GM10248 (cell line): ENCODE measurements at regions not wholly inside any gene's neighbourhood (a gene's known extent, or its start where the extent isn't known, plus 50 kb on each side); places are given as distances from the start of the nearest gene placed in this dataset.

Experiments used
- CTCF ChIA-PET: fragments of 300-600 bp; sonication (Branson Sonifier 250); formaldehyde crosslinking; extraction: SDS; loops from one replicate; lab custom pipeline; 2021; ENCODE audit warnings: antibody characterized with exemption; lab: Yijun Ruan, JAX
- POLR2A ChIA-PET: fragments of 350-650 bp; sonication (Branson Sonifier 250); formaldehyde crosslinking; extraction: SDS; loops from one replicate; lab custom pipeline; 2020; ENCODE audit warnings: antibody characterized with exemption; lab: Yijun Ruan, JAX
- DNase-seq: peaks from one replicate; pipeline ENCODE4 v3.0.0; 2012; ENCODE audit errors: extremely low spot score
- TF ChIP-seq, protein P1 (sequence below): IDR thresholded peaks from 2 replicates; pipeline ENCODE4 v1.5.1; 2012; ENCODE audit warnings: mild to moderate bottlenecking, low read depth; ENCODE audit errors: extremely low read depth, missing control alignments, control extremely low read depth

DNA sequence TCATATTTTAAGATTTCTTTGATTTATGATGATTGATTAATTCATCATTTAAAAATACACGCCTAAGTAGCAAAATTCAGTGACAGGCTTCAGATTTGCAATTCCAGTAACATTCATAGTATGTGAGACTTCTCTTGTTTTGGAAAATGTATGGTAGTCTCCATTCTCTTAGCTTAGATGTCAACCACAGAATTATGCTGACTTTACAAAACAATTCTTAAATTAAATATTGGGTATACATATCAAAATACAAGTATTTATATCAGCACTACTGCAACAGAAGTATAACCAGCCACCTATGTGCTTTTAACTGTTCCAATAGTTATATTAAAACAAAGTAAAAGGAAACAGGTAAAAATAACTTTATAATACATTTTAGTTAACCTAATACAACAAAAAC lies 1328.6 kb upstream of the ADGRL2 start:
- no peak for DNase-seq
- ChIA-PET CTCF (interaction anchor here (1.3 kb wide), 1 partner anchor 34 kb away, joined by 3 read pairs; no protein-coding TSS in a partner anchor), POLR2A (no interaction called here)

DNA sequence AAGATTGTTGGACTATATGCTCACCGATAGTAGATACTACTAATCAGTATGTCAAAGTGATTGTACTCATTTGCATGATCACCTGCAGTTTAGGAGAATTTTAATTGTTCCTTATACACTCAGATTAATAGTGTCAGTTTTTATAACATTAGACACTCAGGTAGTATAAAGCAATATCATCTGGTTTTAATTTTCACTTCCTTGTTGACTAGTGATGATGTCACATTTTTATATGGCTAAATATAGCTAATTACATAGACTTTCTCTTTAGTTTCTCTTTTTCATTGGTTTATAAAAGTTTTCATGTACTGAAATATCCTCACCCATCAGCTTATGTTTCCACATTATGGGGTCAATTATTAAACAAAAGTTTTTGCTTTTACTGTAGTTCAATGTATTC lies 1332.4 kb upstream of the ADGRL2 start:
- TF ChIP-seq, protein P1, sequence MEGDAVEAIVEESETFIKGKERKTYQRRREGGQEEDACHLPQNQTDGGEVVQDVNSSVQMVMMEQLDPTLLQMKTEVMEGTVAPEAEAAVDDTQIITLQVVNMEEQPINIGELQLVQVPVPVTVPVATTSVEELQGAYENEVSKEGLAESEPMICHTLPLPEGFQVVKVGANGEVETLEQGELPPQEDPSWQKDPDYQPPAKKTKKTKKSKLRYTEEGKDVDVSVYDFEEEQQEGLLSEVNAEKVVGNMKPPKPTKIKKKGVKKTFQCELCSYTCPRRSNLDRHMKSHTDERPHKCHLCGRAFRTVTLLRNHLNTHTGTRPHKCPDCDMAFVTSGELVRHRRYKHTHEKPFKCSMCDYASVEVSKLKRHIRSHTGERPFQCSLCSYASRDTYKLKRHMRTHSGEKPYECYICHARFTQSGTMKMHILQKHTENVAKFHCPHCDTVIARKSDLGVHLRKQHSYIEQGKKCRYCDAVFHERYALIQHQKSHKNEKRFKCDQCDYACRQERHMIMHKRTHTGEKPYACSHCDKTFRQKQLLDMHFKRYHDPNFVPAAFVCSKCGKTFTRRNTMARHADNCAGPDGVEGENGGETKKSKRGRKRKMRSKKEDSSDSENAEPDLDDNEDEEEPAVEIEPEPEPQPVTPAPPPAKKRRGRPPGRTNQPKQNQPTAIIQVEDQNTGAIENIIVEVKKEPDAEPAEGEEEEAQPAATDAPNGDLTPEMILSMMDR: no peak
- ChIA-PET POLR2A (no interaction called here), CTCF (interaction anchor here (1.0 kb wide), 1 partner anchor 12 kb away, joined by 3 read pairs; no protein-coding TSS in a partner anchor)
- DNase-seq: no peak

More for the DNA sequence above, 1328.6 kb upstream of the ADGRL2 start:
- TF ChIP-seq, protein P1: no peak

DNA sequence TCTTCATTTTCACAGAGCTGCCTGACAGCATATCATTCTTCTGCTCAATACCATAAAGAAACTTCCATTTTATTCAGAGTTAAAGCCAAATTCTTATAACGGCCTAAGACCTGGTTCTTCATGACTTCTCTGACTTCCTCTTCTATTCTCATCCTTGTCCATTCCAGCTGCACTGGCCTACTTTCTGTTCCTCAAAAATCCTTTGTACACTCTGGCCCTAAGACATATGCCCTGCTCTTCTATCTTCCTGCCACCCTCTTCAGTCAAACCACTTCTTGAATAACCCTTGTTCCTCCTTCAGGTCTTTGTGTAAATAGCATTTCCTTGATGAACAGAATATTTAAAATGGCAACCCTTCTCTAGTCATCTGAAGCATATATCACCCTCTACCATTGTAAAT lies 1338.7 kb upstream of the ADGRL2 start:
- ChIA-PET CTCF (no interaction called here), POLR2A (no interaction called here)
- TF ChIP-seq, protein P1: no peak
- DNase-seq: no peak

DNA sequence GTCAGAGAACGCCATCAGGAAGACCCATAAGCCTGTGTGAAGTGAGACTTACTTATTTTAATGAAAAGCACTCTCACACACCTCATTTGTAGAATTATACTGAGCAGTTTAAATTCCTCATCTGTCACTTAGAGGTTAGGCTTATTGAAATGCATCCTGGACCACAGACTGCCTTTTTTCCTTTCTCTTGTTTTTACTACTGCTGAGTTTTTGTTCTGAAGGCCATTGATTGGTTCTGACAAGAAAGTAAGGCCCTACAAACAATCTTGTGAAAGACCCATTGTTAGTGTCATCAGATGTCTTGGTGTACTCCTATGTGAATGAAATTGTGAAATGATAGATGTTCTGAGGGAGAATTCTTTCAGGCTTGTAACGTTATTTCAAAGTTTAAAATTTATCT lies 1343.3 kb upstream of the ADGRL2 start:
- no peak for DNase-seq
- TF ChIP-seq, protein P1: no peak
- POLR2A ChIA-PET: no interaction called here
- CTCF ChIA-PET: no interaction called here

DNA sequence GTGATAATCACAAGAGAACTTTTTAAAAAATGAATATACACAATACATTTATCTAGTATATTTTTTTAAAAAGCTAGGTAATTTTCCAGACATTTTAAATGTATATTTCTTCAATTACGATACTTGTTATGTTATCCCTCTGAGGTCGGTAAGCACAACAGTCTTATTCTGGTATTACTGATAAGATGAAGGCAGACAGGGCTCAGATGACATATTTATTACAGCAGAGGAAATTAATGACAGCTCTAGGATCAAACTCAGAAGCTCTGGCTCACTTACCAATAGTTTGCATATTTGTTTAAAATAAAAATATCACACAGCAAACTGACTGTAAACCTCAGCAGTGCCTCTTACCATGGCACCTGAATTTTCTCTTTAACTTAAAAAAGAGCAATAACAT lies 1347.0 kb upstream of the ADGRL2 start:
- TF ChIP-seq, protein P1: no peak
- ChIA-PET CTCF (no interaction called here), POLR2A (no interaction called here)
- DNase-seq: no peak

DNA sequence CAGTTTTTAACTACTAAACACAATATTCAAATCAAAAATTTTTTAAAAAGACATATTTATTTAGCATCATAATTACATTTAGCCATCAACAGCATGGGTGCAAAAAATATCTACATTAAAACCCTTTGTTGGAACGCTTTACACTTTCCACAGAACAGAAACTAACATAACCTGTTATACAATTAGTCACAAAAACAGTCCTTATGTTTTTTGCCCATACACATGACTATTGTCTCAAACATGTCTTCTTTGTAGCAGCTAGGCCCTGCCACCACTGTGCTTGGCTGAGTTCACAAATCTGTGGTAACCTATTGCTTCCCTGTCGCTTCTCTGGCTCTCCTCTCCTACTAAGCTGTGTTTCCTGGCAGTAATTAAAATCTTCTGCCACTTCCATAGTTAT lies 1350.0 kb upstream of the ADGRL2 start:
- ChIA-PET CTCF (no interaction called here), POLR2A (no interaction called here)
- TF ChIP-seq, protein P1: no peak
- DNase-seq: no peak

DNA sequence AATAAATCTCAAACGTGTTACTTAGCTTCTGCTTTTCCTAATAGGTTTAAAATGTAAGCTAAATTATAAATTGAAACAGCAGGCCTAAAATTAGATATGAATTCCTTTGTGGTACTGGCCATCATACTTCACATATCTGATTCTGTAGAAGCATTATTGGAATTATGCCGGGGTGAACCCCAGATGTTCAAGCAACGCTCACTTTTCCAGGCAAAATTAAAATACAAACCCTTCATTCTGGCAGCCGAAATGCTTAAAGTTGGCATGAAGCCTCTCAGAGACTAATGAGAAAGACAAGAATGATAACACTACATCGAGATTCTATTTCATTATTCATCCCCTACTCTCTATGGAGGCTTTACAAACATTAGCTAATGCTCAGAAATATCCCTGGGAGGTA lies 1352.7 kb upstream of the ADGRL2 start:
- ChIA-PET CTCF (no interaction called here), POLR2A (no interaction called here)
- no peak for DNase-seq
- TF ChIP-seq, protein P1: no peak
